Cerebellar cortex (tissue), 1 donor: ENCODE measurements at regions not wholly inside any gene's neighbourhood (a gene's known extent, or its start where the extent isn't known, plus 50 kb on each side); places are given as distances from the start of the nearest gene placed in this dataset.
A peak's percentile ranks its signal among the peaks of the same experiment; 100 is the strongest.
"Not testable (repeated sequence)": the region's sequence is repeated elsewhere in the genome, so short reads cannot be mapped to it uniquely, and the experiment has no call there.

Experiments used
- DNase-seq: peaks from one replicate; pipeline ENCODE4 v3.0.0-alpha.2; 2015; ENCODE audit warnings: low spot score

- no peak for DNase-seq
Observed at GRCh38 chr3:13194285-13195209, 121.3 kb upstream of the IQSEC1 start.

GRCh38 chr3:13193320-13194284 is 120.4 kb upstream of the IQSEC1 start:
- DNase-seq, result no peak

GRCh38 chr3:13192471-13193213 is 119.4 kb upstream of the IQSEC1 start:
- DNase-seq, result peak; percentile 29

- peak; percentile 66 for DNase-seq
Observed at GRCh38 chr3:13191016-13191415, 117.8 kb upstream of the IQSEC1 start.

- DNase-seq, result no peak
Observed at GRCh38 chr3:13190378-13190765, 117.1 kb upstream of the IQSEC1 start.

- DNase-seq, result no peak
Observed at GRCh38 chr3:13189639-13190377, 116.6 kb upstream of the IQSEC1 start.

GRCh38 chr3:13188975-13189374 is 115.7 kb upstream of the IQSEC1 start:
- DNase-seq, result no peak

GRCh38 chr3:13188181-13188779 is 115.1 kb upstream of the IQSEC1 start:
- DNase-seq, result no peak

- DNase-seq, result no peak
Observed at GRCh38 chr3:13187593-13187992, 114.4 kb upstream of the IQSEC1 start.

- DNase-seq, result no peak
Observed at GRCh38 chr3:13186435-13186815, 113.2 kb upstream of the IQSEC1 start.

- no peak for DNase-seq
Observed at GRCh38 chr3:13185737-13186434, 112.7 kb upstream of the IQSEC1 start.

- not testable (repeated sequence) for DNase-seq
Observed at GRCh38 chr3:13179582-13180210, 106.5 kb upstream of the IQSEC1 start.

- DNase-seq, result no peak
Observed at GRCh38 chr3:13179181-13179580, 106.0 kb upstream of the IQSEC1 start.

GRCh38 chr3:13178107-13178506 is 104.9 kb upstream of the IQSEC1 start:
- DNase-seq, result no peak

- DNase-seq, result no peak
Observed at GRCh38 chr3:13177641-13178040, 104.4 kb upstream of the IQSEC1 start.

GRCh38 chr3:13177236-13177635 is 104.0 kb upstream of the IQSEC1 start:
- DNase-seq, result no peak

- no peak for DNase-seq
Observed at GRCh38 chr3:13176445-13176844, 103.2 kb upstream of the IQSEC1 start.

- DNase-seq, result no peak
Observed at GRCh38 chr3:13174803-13175135, 101.5 kb upstream of the IQSEC1 start.

- DNase-seq, result no peak
Observed at GRCh38 chr3:13174011-13174802, 101.0 kb upstream of the IQSEC1 start.
